ENCODE measurements at regions not wholly inside any gene's neighbourhood (a gene's known extent, or its start where the extent isn't known, plus 50 kb on each side); places are given as distances from the start of the nearest gene placed in this dataset.

- Histone ChIP-seq H3K4me3 (ENCODE audit: low read length) (no peak overlapping the region), H3K9me2 (replicated peaks; ENCODE audit: insufficient read depth, low read length) (no peaks in the 10 kb centered on the region), H3K27me3 (replicated peaks; ENCODE audit: insufficient read depth, low read length) (no peaks in the 10 kb centered on the region), H3F3A (ENCODE audit: insufficient read depth, low read length) (no peaks in the 10 kb centered on the region), H3K4me1 (ENCODE audit: low read length) (no peaks in the 10 kb centered on the region), H3K9ac (ENCODE audit: low read length) (no peak overlapping the region), H3K4me2 (ENCODE audit: low read depth, low read length) (no peak overlapping the region), H4K20me1 (ENCODE audit: insufficient read depth, low read length) (no peaks in the 10 kb centered on the region), H2AFZ (ENCODE audit: low read length) (no peak overlapping the region), H3K9me3 (replicated peaks; ENCODE audit: insufficient read depth, low read length) (no peaks in the 10 kb centered on the region), H3K79me2 (ENCODE audit: low read length) (no peaks in the 10 kb centered on the region), H3K27ac (ENCODE audit: low read length) (no peak overlapping the region), H3K36me3 (replicated peaks; ENCODE audit: insufficient read depth, low read length) (no peaks in the 10 kb centered on the region)
- no peak for TF ChIP-seq CTCF (IDR thresholded peaks at IDR 0.05; ENCODE audit: low read length)
- TF ChIP-seq EZH2 (optimal IDR thresholded peaks at IDR 0.05; ENCODE audit: low read depth, low read length): no peak
- no peak for TF ChIP-seq EZH2phosphoT487 (IDR thresholded peaks at IDR 0.05; ENCODE audit: low read length)
- no peak for DNase-seq
Measured at GRCh38 chr4:160319221-160319867, 1216.5 kb downstream of the RAPGEF2 start.

GRCh38 chr4:160319868-160320260, 1217.0 kb downstream of the RAPGEF2 start:
- H3K9ac ChIP-seq (ENCODE audit: low read length): no peak overlapping the region
- H3K27ac ChIP-seq (ENCODE audit: low read length): no peak overlapping the region
- H3K27me3 ChIP-seq (replicated peaks; ENCODE audit: insufficient read depth, low read length): no peaks in the 10 kb centered on the region
- no peaks in the 10 kb centered on the region for H4K20me1 ChIP-seq (ENCODE audit: insufficient read depth, low read length)
- H3K9me2 ChIP-seq (replicated peaks; ENCODE audit: insufficient read depth, low read length): no peaks in the 10 kb centered on the region
- no peak overlapping the region for H3K4me3 ChIP-seq (ENCODE audit: low read length)
- no peaks in the 10 kb centered on the region for H3K9me3 ChIP-seq (replicated peaks; ENCODE audit: insufficient read depth, low read length)
- H3K79me2 ChIP-seq (ENCODE audit: low read length): no peaks in the 10 kb centered on the region
- H3K36me3 ChIP-seq (replicated peaks; ENCODE audit: insufficient read depth, low read length): no peaks in the 10 kb centered on the region
- no peak overlapping the region for H2AFZ ChIP-seq (ENCODE audit: low read length)
- no peaks in the 10 kb centered on the region for H3F3A ChIP-seq (ENCODE audit: insufficient read depth, low read length)
- no peak for DNase-seq
- TF ChIP-seq EZH2phosphoT487 (IDR thresholded peaks at IDR 0.05; ENCODE audit: low read length): no peak
- no peak for TF ChIP-seq CTCF (IDR thresholded peaks at IDR 0.05; ENCODE audit: low read length)
- TF ChIP-seq EZH2 (optimal IDR thresholded peaks at IDR 0.05; ENCODE audit: low read depth, low read length): no peak
- no peak overlapping the region for H3K4me2 ChIP-seq (ENCODE audit: low read depth, low read length)
- no peaks in the 10 kb centered on the region for H3K4me1 ChIP-seq (ENCODE audit: low read length)

GRCh38 chr4:160326110-160326509, 1223.2 kb downstream of the RAPGEF2 start:
- H3K79me2 ChIP-seq (ENCODE audit: low read length): no peaks in the 10 kb centered on the region
- H3K9me3 ChIP-seq (replicated peaks; ENCODE audit: insufficient read depth, low read length): no peaks in the 10 kb centered on the region
- H2AFZ ChIP-seq (ENCODE audit: low read length): no peak overlapping the region
- H3K36me3 ChIP-seq (replicated peaks; ENCODE audit: insufficient read depth, low read length): no peaks in the 10 kb centered on the region
- DNase-seq: no peak
- H3K9me2 ChIP-seq (replicated peaks; ENCODE audit: insufficient read depth, low read length): no peaks in the 10 kb centered on the region
- no peaks in the 10 kb centered on the region for H3K27me3 ChIP-seq (replicated peaks; ENCODE audit: insufficient read depth, low read length)
- H3F3A ChIP-seq (ENCODE audit: insufficient read depth, low read length): no peaks in the 10 kb centered on the region
- TF ChIP-seq CTCF (IDR thresholded peaks at IDR 0.05; ENCODE audit: low read length) (no peak), EZH2 (optimal IDR thresholded peaks at IDR 0.05; ENCODE audit: low read depth, low read length) (no peak), EZH2phosphoT487 (IDR thresholded peaks at IDR 0.05; ENCODE audit: low read length) (no peak)
- H3K27ac ChIP-seq (ENCODE audit: low read length): no peak overlapping the region
- no peaks in the 10 kb centered on the region for H3K4me1 ChIP-seq (ENCODE audit: low read length)
- no peak overlapping the region for H3K9ac ChIP-seq (ENCODE audit: low read length)
- H4K20me1 ChIP-seq (ENCODE audit: insufficient read depth, low read length): no peaks in the 10 kb centered on the region
- no peak overlapping the region for H3K4me2 ChIP-seq (ENCODE audit: low read depth, low read length)
- no peak overlapping the region for H3K4me3 ChIP-seq (ENCODE audit: low read length)

Measured in MM.1S (cell line).